RWPE2 (cell line): ENCODE measurements at regions not wholly inside any gene's neighbourhood (a gene's known extent, or its start where the extent isn't known, plus 50 kb on each side); places are given as distances from the start of the nearest gene placed in this dataset.

Experiments
- ATAC-seq: fragments of 200-7000 bp; cut with Tn5 transposase; 3 replicates; pipeline ENCODE4 v1.9.1; 2021; ENCODE audit warnings: low read depth
- DNase-seq: peaks from one replicate; pipeline ENCODE4 v3.0.0-alpha.2; 2020; ENCODE audit warnings: low spot score
- H3K27ac ChIP-seq: fragments of 450-650 bp; 2 replicates; pipeline ENCODE4 v1.5.1; 2017; ENCODE audit warnings: mild to moderate bottlenecking; ENCODE audit not compliant: poor library complexity, severe bottlenecking
- H3K27me3 ChIP-seq: fragments of 250-450 bp; sonication (Bioruptor Pico); 2 replicates; pipeline ENCODE4 v1.5.1; 2021; ENCODE audit warnings: mild to moderate bottlenecking, moderate library complexity; ENCODE audit not compliant: insufficient read depth, poor library complexity, severe bottlenecking
- H3K36me3 ChIP-seq: fragments of 250-450 bp; sonication (Bioruptor Pico); 2 replicates; pipeline ENCODE4 v1.5.1; 2020; ENCODE audit warnings: low read depth, mild to moderate bottlenecking, moderate library complexity
- H3K4me1 ChIP-seq: fragments of 250-450 bp; sonication (Bioruptor Pico); 2 replicates; pipeline ENCODE4 v1.5.1; 2021; ENCODE audit warnings: mild to moderate bottlenecking, moderate library complexity; ENCODE audit not compliant: insufficient read depth, poor library complexity, severe bottlenecking
- H3K4me3 ChIP-seq: fragments of 250-450 bp; sonication (Bioruptor Pico); 2 replicates; pipeline ENCODE4 v1.5.1; 2021; ENCODE audit warnings: mild to moderate bottlenecking, moderate library complexity; ENCODE audit not compliant: severe bottlenecking
- H3K9me3 ChIP-seq: fragments of 250-450 bp; sonication (Bioruptor Pico); 2 replicates; pipeline ENCODE4 v1.5.1; 2021; ENCODE audit warnings: mild to moderate bottlenecking, moderate library complexity; ENCODE audit not compliant: severe bottlenecking
- CTCF ChIP-seq: fragments of 450-650 bp; IDR thresholded peaks from one replicate; pipeline ENCODE4 v1.5.1; 2017; ENCODE audit warnings: mild to moderate bottlenecking, moderate library complexity; ENCODE audit not compliant: poor library complexity, severe bottlenecking

GRCh38 chr4:154088741-154089140 lies 299.9 kb upstream of the SFRP2 start:
- no peaks in the 10 kb centered on the region for H3K9me3 ChIP-seq
- no peaks in the 10 kb centered on the region for H3K27me3 ChIP-seq
- H3K27ac ChIP-seq: no peak overlapping the region
- no peak overlapping the region for H3K4me3 ChIP-seq
- DNase-seq (no peak), ATAC-seq (no peak)
- peaks cover 14% of the 10 kb centered on the region for H3K4me1 ChIP-seq
- no peaks in the 10 kb centered on the region for H3K36me3 ChIP-seq
- TF ChIP-seq CTCF: no peak

GRCh38 chr4:154086247-154086646 lies 297.4 kb upstream of the SFRP2 start:
- no peak for TF ChIP-seq CTCF
- no peak overlapping the region for H3K27ac ChIP-seq
- no peak overlapping the region for H3K4me3 ChIP-seq
- H3K4me1 ChIP-seq: peaks cover 14% of the 10 kb centered on the region
- ATAC-seq (peak; percentile 74), DNase-seq (no peak)
- no peaks in the 10 kb centered on the region for H3K36me3 ChIP-seq
- H3K9me3 ChIP-seq: no peaks in the 10 kb centered on the region
- no peaks in the 10 kb centered on the region for H3K27me3 ChIP-seq

GRCh38 chr4:154084864-154085263 lies 296.0 kb upstream of the SFRP2 start:
- Histone ChIP-seq H3K27me3 (no peaks in the 10 kb centered on the region), H3K9me3 (no peaks in the 10 kb centered on the region), H3K4me3 (no peak overlapping the region), H3K27ac (no peak overlapping the region), H3K4me1 (peaks cover 14% of the 10 kb centered on the region), H3K36me3 (no peaks in the 10 kb centered on the region)
- DNase-seq (no peak), ATAC-seq (peak; percentile 89)
- TF ChIP-seq CTCF: no peak

GRCh38 chr4:154082760-154083535 lies 294.1 kb upstream of the SFRP2 start:
- Histone ChIP-seq H3K27me3 (no peaks in the 10 kb centered on the region), H3K9me3 (no peaks in the 10 kb centered on the region), H3K4me3 (no peak overlapping the region), H3K36me3 (no peaks in the 10 kb centered on the region), H3K27ac (no peak overlapping the region), H3K4me1 (peaks cover 14% of the 10 kb centered on the region)
- DNase-seq (no peak), ATAC-seq (peak; percentile 61)
- TF ChIP-seq CTCF: no peak

GRCh38 chr4:154081391-154081790 lies 292.5 kb upstream of the SFRP2 start:
- no peak overlapping the region for H3K4me3 ChIP-seq
- DNase-seq (no peak), ATAC-seq (no peak)
- no peaks in the 10 kb centered on the region for H3K9me3 ChIP-seq
- no peak overlapping the region for H3K27ac ChIP-seq
- no peaks in the 10 kb centered on the region for H3K27me3 ChIP-seq
- TF ChIP-seq CTCF: no peak
- peaks cover 12% of the 10 kb centered on the region for H3K4me1 ChIP-seq
- H3K36me3 ChIP-seq: no peaks in the 10 kb centered on the region
